ENCODE measurements at regions not wholly inside any gene's neighbourhood (a gene's known extent, or its start where the extent isn't known, plus 50 kb on each side); places are given as distances from the start of the nearest gene placed in this dataset.

DNA sequence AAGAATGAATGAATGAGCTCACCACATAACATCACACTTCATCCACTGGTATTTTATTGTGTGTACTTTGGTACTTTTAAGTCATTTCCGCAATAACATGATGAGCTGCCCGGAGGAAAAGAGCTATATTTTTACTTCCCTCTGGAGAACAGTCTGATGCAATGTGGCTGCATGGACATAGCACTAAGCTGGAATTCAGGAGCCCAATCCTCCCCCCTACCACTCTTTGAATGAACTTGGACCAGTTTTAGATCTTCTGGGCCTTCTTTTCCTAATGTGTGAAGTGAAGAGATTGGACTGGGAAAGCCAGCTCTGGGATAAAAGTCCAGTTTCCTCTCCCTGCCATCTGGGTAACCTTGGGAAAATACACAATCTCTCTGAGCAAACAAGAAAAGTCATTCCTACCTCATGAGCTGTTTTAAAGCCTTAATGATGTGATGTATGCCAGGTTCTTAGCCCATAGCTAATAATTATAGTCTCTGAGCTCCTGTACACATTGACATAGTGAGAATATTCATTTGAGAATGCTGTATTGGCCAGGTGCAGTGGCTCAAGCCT is 79.3 kb downstream of the ABCC12 start (continued):
- TF ChIP-seq, protein P1, sequence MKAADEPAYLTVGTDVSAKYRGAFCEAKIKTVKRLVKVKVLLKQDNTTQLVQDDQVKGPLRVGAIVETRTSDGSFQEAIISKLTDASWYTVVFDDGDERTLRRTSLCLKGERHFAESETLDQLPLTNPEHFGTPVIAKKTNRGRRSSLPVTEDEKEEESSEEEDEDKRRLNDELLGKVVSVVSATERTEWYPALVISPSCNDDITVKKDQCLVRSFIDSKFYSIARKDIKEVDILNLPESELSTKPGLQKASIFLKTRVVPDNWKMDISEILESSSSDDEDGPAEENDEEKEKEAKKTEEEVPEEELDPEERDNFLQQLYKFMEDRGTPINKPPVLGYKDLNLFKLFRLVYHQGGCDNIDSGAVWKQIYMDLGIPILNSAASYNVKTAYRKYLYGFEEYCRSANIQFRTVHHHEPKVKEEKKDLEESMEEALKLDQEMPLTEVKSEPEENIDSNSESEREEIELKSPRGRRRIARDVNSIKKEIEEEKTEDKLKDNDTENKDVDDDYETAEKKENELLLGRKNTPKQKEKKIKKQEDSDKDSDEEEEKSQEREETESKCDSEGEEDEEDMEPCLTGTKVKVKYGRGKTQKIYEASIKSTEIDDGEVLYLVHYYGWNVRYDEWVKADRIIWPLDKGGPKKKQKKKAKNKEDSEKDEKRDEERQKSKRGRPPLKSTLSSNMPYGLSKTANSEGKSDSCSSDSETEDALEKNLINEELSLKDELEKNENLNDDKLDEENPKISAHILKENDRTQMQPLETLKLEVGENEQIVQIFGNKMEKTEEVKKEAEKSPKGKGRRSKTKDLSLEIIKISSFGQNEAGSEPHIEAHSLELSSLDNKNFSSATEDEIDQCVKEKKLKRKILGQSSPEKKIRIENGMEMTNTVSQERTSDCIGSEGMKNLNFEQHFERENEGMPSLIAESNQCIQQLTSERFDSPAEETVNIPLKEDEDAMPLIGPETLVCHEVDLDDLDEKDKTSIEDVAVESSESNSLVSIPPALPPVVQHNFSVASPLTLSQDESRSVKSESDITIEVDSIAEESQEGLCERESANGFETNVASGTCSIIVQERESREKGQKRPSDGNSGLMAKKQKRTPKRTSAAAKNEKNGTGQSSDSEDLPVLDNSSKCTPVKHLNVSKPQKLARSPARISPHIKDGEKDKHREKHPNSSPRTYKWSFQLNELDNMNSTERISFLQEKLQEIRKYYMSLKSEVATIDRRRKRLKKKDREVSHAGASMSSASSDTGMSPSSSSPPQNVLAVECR (CRISPR knock-in tag; IDR thresholded peaks at IDR 0.05; ENCODE audit: borderline replicate concordance): peak; percentile 29; the same call in 1 of the 2 replicates
- TF ChIP-seq KLF16 (CRISPR knock-in tag; IDR thresholded peaks at IDR 0.05) (no peak), CAMTA2 (CRISPR knock-in tag; IDR thresholded peaks at IDR 0.05; ENCODE audit: borderline replicate concordance) (no peak), MYNN (CRISPR knock-in tag; IDR thresholded peaks at IDR 0.05; ENCODE audit: low read depth) (no peak), ZNF891 (CRISPR knock-in tag; IDR thresholded peaks at IDR 0.05) (no peak), TARDBP (CRISPR knock-in tag; IDR thresholded peaks at IDR 0.05) (no peak), ZSCAN20 (CRISPR knock-in tag; IDR thresholded peaks at IDR 0.05; ENCODE audit: borderline replicate concordance) (0 out of 2 replicates have a peak, but pooled peaks have one; percentile 26), PCBP1 (IDR thresholded peaks at IDR 0.05; ENCODE audit: borderline replicate concordance, low read depth, low read length) (no peak), CHCHD3 (CRISPR knock-in tag; IDR thresholded peaks at IDR 0.05) (no peak), HOXA7 (CRISPR knock-in tag; IDR thresholded peaks at IDR 0.05) (no peak)
- TF ChIP-seq, protein P2, sequence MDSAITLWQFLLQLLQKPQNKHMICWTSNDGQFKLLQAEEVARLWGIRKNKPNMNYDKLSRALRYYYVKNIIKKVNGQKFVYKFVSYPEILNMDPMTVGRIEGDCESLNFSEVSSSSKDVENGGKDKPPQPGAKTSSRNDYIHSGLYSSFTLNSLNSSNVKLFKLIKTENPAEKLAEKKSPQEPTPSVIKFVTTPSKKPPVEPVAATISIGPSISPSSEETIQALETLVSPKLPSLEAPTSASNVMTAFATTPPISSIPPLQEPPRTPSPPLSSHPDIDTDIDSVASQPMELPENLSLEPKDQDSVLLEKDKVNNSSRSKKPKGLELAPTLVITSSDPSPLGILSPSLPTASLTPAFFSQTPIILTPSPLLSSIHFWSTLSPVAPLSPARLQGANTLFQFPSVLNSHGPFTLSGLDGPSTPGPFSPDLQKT (CRISPR knock-in tag; IDR thresholded peaks at IDR 0.05; ENCODE audit: borderline replicate concordance): no peak
- TF ChIP-seq, protein P3, sequence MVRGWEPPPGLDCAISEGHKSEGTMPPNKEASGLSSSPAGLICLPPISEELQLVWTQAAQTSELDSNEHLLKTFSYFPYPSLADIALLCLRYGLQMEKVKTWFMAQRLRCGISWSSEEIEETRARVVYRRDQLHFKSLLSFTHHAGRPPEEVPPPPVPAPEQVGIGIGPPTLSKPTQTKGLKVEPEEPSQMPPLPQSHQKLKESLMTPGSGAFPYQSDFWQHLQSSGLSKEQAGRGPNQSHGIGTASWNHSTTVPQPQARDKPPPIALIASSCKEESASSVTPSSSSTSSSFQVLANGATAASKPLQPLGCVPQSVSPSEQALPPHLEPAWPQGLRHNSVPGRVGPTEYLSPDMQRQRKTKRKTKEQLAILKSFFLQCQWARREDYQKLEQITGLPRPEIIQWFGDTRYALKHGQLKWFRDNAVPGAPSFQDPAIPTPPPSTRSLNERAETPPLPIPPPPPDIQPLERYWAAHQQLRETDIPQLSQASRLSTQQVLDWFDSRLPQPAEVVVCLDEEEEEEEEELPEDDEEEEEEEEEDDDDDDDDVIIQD (CRISPR knock-in tag; IDR thresholded peaks at IDR 0.05; ENCODE audit: low read depth): 0 out of 2 replicates have a peak, but pooled peaks have one; percentile 35
- TF ChIP-seq, protein P4, sequence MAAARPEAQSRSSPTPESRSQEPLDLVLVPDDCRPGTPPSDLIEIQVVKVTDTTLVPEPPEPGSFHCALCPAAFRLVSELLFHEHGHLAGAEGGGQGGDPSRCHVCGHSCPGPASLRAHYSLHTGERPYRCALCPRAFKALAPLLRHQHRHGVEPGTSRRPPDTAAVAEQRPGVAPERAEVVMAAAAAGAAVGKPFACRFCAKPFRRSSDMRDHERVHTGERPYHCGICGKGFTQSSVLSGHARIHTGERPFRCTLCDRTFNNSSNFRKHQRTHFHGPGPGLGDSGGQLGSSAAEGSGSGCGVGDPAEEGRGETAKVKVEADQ (CRISPR knock-in tag; IDR thresholded peaks at IDR 0.05; ENCODE audit: borderline replicate concordance): no peak
- TF ChIP-seq, protein P5, sequence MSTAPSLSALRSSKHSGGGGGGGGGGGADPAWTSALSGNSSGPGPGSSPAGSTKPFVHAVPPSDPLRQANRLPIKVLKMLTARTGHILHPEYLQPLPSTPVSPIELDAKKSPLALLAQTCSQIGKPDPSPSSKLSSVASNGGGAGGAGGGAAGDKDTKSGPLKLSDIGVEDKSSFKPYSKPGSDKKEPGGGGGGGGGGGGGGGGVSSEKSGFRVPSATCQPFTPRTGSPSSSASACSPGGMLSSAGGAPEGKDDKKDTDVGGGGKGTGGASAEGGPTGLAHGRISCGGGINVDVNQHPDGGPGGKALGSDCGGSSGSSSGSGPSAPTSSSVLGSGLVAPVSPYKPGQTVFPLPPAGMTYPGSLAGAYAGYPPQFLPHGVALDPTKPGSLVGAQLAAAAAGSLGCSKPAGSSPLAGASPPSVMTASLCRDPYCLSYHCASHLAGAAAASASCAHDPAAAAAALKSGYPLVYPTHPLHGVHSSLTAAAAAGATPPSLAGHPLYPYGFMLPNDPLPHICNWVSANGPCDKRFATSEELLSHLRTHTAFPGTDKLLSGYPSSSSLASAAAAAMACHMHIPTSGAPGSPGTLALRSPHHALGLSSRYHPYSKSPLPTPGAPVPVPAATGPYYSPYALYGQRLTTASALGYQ (CRISPR knock-in tag; IDR thresholded peaks at IDR 0.05): no peak
- TF ChIP-seq, protein P6, sequence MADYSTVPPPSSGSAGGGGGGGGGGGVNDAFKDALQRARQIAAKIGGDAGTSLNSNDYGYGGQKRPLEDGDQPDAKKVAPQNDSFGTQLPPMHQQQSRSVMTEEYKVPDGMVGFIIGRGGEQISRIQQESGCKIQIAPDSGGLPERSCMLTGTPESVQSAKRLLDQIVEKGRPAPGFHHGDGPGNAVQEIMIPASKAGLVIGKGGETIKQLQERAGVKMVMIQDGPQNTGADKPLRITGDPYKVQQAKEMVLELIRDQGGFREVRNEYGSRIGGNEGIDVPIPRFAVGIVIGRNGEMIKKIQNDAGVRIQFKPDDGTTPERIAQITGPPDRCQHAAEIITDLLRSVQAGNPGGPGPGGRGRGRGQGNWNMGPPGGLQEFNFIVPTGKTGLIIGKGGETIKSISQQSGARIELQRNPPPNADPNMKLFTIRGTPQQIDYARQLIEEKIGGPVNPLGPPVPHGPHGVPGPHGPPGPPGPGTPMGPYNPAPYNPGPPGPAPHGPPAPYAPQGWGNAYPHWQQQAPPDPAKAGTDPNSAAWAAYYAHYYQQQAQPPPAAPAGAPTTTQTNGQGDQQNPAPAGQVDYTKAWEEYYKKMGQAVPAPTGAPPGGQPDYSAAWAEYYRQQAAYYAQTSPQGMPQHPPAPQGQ (CRISPR knock-in tag; IDR thresholded peaks at IDR 0.05; ENCODE audit: borderline replicate concordance): no peak
